ENCODE measurements at regions not wholly inside any gene's neighbourhood (a gene's known extent, or its start where the extent isn't known, plus 50 kb on each side); places are given as distances from the start of the nearest gene placed in this dataset.

DNA sequence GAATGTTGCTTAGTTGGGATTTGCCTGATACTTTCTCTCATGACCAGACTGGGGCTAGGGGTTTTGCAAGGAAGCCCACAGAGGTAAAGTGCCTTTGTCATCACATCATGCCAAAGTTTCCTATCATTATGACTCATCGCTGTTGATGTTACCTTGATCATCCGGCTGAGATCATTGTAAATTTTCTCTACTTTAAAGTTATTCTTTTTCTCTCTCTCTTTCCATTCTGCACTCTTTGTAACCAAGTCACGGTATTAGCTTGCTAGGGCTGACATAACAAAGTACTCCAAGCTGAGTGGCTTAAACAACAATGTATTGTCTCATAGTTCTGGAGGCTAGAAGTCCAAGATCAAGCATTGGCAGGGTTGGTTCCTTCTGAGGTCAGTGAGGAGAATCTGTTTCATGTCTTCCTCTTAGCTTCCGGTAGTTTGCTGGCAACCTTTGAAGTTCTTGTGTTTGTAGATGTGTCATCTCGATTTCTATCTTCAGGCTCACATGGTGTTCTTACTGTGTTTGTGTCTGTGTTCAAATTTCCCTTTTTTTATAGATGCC lies 113.0 kb downstream of the DTHD1 start:
- DNase-seq (ENCODE audit: low spot score): no peak

DNA sequence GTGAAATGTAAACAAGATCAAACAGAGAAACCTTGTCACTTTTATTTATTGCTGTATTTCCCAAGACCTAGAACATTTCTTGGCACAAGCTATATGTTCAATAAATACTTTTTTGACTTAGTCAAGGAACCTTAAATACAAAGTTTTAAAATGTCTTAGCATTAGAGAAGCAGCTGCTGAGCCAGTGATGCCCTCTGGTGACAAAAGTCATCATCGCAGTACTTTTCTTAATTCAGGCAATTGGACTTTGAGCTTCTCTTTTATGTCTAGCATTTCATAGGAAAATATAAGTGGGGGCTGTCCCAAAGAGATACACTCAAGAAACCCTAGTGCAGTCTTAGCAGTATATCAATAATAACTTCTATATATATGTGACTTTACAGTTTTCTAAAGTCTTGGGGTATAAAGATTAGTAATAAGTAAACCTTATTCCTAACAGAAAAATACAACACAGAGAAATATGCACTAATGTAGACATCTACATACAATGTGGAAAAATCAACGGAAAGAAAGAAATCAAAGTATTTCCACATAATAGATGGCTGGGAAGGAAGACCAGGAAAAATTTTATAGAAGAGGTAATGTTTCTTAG lies 118.4 kb downstream of the DTHD1 start:
- DNase-seq (ENCODE audit: low spot score): peak; percentile 7

DNA sequence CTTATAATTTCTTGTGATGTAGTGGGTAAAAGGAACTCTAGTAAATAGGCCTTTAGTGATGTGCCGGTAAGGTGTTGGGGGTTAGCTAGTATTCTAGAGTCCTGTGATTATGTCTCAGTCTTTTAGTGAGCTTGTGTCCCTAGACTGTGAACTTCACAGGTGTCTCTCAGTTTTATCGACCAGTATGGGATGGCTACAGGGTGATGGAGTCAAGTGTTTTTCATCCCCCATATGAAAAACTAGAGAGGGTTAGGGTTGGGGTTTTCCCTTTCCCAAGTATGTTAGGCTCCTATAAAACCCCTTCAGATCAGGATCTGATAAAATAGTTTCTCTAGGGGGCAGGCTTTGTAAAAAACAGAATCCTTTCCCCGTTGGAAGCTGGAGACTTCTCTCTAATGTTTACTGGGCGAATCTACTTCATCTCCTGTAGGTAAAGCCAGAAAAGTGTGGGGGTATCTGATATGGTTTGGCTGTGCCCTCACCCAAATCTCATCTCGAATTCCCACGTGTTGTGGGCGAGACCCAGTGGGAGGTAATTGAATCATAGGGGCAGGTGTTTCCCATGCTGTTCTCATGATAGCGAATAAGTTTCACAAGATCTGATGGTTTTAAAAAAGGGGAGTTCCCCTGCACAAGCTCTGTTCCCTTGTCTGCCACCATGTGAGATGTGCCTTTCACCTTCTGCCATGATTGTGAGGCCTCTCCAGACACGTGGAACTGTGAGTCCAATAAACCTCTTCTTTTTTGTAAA lies 120.8 kb downstream of the DTHD1 start:
- no peak for DNase-seq (ENCODE audit: low spot score)

DNA sequence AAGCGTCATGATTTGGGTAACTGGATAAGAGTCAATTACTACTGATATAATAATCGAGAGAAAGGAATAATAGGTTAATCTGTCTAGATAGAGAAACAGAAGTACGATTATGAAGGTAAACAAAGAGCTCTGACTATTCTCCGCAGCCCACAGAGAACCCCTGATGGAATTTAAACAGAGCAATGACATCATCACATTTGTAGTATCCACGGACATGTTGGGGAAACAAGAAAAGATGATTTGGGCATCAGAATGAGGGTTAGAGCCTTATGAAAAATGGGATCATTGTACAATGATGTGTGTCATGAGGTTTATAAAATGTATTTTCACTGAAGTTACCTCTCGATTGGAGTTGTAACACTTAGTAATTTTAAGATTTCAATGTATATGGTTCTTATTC lies 129.9 kb downstream of the DTHD1 start:
- no peak for DNase-seq (ENCODE audit: low spot score)

DNA sequence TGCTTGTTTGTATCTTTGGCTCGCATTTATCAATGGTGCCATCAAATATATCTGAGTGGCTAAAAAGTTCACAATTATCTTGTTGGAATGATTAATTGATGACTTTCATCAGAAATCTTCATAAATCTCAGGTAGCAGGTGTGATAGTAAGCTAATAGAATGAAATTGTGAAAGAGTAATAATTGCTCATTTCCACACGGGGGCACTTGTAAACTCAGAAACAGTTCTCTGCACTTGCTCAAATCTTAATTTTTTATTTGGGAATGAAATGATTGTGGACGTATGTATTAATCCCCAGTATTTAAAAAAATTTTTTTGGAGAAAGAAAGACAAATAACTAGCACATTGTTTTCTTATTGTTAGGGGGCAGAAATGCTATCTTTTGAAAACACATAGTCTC lies 132.8 kb downstream of the DTHD1 start:
- no peak for DNase-seq (ENCODE audit: low spot score)

DNA sequence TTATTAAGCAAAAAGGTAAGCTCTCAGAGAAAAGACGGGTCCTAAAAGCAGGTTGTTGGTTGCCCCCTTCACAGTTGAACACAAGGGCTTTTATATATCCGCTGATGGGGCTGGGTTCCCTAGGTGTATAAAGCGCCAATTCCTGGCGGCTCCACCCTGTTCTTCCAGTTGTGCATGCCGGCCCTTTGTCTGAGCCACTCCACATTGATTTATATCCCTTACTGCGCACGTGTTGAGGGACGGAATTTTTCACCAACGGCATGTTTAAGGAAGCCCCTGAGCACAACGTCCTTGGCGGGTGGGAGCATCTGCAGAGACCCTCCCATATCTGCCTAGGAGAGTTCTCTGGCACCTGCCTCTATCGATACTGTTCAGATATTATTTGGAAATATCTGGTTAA lies 135.7 kb downstream of the DTHD1 start:
- no peak for DNase-seq (ENCODE audit: low spot score)

DNA sequence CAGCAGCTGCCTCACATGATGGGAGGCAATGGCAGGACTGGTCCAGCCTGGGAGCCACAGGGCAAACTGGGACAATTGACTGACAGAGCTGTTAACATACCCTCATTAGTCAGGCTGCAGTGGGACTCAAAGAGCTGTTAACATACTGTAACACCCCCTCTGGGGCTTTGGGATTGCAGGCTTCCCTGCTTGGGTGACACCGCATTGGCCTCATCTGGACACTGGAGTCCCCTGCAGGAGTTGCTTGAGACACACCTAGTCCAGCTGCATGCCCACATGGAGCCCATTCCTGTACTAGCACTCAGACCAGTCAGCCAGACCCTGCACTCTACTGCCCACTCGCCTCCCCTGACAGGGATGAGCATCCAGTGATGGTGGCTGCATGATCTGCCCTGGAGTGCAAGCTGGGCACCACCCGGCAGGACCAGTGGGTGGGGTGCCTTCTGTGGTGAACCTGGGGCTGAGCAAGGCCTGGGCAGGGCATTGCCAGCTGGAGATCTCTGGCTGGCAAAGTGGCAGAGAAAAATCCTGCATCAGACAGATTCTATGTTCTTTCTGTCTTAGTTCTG lies 138.8 kb downstream of the DTHD1 start:
- no peak for DNase-seq (ENCODE audit: low spot score)

DNA sequence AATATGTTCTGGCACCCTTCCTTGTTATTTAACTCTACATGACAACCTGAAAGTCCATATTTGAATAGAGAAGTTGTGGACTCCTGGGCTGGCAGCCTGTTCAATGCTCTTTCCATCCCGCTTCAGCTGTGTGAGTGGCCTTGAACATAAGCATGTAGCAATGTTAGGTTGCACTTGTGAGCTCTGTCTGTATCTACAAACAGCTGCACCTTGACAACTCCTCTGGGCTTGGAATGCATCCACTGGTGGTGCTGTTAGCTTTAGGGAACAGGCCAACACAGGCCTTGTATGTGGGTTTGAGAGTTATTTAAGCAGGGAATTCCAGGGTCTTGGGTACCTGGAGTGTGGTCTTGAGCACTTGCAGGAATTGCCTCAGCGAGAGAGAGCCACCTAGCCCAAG lies 141.2 kb downstream of the DTHD1 start:
- no peak for DNase-seq (ENCODE audit: low spot score)

DNA sequence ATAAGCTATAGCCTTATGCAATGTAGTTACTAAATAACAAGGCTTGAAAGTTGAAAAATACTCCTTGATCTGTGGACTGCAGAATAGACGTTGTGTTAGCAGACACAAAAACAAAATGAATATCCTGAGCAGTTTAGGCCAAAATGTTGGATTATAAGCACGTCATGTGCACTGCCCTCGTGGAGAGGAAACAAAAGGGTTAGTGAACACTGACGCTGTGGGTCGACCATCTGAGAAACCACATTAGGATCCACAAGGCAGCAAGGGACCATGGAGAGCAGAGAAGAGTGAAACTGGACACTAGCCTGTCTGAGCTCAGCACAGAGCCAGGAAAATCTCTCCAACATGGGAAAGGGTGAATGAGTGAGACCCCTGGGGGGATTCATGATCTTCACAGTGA lies 145.3 kb downstream of the DTHD1 start:
- no peak for DNase-seq (ENCODE audit: low spot score)

DNA sequence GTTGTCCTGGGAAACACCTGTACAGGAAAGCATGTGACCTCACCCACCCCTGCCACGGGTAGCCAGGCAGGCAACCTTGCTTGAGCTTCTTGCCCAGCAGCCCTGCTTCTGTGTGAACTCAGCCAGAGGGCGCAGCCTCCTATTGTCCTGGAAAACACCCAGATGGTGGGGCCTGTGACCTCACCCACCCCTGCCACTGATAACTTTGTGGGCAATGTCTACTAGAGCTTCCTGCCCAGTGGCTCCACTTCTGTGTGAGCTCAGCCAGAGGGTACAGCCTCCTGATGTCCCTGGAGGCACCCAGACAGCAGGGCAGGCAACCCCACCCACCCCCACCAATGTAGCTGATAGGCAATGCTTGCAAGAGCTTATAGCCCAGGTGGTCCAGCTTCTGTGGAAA lies 146.3 kb downstream of the DTHD1 start:
- DNase-seq (ENCODE audit: low spot score): no peak

DNA sequence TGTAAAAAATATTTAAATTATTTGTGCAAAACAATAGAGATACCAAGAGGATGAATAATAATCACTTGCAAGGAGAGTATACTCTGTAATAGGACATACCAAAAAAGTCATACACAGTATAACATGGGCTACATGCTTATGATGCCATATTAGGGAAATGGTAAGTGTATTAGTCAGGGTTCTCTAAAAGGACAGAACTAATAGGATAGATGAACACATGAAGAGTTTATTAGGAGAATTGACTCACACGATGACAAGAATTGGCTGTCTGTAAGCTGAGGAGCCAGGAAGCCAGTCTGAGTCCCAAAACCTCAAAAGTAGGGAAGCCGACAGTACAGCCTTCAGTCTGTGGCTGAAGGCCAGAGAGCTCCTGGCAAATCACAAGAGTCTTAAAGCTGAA lies 151.2 kb downstream of the DTHD1 start:
- DNase-seq (ENCODE audit: low spot score): no peak

DNA sequence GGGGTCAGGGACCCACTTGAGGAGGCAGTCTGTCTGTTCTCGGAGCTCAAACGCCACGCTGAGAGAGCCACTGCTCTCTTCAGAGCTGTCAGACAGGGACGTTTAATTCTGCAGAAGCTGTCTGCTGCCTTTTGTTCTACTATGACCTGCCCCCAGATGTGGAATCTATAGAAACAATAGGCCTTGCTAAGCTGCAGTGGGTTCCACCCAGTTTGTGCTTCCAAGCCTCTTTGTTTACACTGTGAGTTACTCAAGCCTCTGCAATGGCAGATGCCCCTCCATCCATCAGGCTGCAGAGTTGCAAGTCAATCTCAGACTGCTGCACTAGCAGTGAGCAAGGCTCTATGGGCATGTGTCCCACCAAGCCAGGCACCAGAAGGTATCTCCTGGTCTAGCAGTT lies 158.1 kb downstream of the DTHD1 start:
- DNase-seq (ENCODE audit: low spot score): no peak

DNA sequence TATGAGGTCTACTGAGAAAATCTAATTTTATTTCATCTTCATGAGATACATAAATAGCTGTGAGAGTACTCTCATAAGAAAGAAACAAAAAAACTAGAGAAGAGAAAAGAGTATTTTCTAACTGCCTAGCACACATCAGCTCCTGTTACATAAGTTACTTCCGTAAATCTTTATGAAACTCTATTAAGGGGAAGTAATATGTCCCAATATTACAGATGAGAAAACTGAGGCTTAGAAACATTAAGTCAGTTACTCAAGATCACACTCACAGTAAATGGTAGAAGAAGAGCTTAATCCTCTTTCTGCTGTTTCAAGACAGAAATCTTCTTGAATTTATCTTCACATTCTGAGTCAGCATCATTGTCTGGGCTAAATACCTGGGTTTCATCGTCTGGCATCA lies 164.1 kb downstream of the DTHD1 start:
- no peak for DNase-seq (ENCODE audit: low spot score)

DNA sequence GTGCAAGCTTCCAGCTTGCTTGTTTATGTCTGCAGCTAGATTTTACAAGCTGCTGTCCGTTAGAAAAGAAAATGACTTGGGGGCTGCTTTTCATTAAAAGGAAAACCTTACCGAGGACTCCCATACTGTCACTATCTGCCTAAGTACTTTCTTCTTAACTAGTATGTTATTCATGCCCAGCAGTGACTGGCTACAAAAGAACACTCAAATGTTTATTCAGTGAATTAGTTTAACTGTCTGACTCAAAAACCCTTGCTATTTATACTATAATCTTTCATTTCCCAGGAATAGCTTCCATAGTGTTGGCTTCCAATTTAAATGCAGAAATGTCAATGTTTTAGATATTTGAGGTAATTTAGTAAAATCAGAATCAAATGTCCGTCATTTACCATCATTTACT lies 164.9 kb downstream of the DTHD1 start:
- DNase-seq (ENCODE audit: low spot score): no peak

DNA sequence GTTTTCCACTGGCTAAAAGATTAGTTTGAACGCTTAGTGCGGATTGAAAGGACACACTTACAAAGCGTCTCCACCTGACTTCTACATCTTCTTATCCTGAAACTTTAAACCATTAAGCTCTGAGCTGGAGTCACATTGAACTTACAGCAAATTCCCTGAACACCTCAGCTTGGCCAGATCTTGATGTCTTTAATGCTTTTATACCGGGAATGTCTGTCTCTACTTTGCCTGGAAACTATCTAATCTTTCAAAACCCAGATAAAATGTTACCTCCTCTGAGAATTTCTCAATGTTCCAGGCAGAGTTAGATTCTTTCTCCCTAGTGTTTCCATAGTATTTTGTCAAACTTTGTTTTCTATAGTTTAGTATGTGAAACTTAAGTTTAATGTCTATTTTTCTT lies 179.9 kb downstream of the DTHD1 start:
- DNase-seq (ENCODE audit: low spot score): no peak

DNA sequence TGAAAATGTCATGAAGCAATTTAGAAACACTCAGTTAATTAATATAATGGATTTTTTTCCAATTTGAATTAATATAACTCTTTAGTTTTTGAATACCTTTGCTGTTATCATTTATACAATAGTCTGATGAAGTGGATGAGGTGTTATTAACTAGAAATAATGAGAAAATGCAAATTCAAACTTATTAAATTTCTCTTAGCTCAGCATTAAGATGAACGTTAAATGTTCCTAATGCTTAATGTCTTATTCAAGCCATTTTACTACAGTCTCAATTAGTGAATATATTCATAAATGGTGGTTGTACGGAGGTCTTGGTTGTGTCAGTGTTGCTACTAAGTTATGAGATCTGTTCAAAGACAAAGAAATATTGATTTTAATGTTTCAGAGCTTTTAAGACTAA lies 186.3 kb downstream of the DTHD1 start:
- DNase-seq (ENCODE audit: low spot score): no peak

DNA sequence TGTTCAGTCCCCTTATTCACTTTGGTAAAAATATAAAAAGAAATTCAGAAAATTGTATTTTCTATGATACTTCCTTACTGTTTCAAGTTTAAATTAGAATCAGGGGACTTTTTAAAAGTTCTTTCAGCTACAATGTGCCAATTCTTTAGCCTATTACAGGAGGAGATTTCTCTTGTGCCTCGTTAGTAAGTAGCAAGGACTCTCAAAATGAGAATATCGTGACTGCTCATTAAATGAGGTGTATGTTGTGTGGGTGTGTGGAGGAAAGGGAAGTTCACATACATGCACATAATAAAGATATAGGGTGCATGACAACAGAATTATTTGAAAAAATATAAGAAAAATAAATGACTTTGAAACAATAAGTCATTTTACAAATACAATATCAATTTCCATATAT lies 190.5 kb downstream of the DTHD1 start:
- no peak for DNase-seq (ENCODE audit: low spot score)

DNA sequence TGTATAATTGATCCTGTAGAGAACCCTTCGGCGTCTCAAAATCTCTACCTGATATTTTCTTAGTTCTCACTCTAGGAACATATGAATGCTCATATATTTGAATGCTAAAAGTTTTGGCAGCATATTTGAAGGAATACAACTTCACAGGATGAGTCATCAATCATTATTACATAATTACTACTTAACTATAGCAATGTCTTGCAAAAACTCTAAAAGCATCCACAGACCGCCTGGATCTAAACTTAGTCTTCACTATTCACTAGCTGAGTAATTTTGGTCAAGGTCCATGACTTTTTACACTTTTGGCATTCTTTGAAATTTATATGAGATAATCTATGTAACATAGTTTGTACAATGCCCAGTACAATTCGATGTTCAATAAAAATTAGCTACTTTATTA lies 194.7 kb downstream of the DTHD1 start:
- DNase-seq (ENCODE audit: low spot score): no peak

DNA sequence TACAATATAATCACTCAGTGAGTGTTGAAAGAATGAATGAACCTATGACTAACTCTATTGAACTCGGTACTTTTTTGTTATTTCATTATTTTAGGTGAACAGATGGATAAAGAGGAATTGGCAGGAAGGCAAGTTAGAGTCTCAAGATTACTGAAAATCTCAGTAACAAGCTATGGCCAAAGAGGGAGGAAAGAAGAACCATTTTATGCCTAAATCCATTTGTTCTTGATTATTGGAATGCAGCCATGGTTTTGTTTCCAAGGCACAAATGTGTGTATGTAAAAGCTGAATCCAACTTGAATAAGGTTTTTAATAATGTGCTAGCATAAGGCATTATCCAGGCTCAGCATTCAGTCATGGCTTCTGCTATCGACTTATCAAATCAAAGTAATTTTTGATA lies 196.4 kb downstream of the DTHD1 start:
- DNase-seq (ENCODE audit: low spot score): no peak

DNA sequence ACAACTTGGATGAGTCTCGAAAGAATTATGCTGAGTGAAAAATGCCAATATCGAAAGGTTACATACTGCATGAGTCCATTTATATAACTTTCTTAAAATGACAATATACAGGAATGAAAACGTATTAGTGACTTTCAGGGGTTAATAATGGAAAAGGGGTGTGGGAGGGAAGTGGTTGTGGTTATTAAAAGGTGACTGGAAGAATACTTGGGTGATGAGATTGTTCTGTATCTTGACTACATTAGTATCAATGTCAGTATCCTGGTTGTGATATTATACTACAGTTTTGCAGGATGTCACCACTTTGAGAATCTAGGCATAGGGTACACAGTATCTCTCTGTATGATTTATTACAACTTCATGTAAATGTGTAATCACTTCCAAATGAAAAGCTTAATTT lies 204.5 kb downstream of the DTHD1 start:
- DNase-seq (ENCODE audit: low spot score): no peak

DNA sequence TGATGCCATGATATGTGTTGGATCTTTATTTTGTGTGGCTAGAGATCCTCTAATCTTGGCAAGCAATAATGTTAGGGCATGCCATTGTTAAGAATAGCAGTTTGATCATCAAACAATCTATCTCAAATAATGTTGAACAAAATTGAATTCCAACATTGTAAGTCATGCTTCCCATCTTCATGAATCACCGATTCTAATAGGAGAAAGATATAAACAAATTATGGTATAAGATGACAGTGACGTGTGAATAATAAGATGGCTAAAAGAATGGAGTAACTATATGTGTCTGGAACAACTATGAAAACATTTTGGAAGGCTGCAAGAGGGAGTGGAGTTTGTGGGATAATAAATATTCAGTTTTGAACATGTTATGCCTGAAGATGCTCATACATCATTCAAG lies 208.4 kb downstream of the DTHD1 start:
- DNase-seq (ENCODE audit: low spot score): no peak

DNA sequence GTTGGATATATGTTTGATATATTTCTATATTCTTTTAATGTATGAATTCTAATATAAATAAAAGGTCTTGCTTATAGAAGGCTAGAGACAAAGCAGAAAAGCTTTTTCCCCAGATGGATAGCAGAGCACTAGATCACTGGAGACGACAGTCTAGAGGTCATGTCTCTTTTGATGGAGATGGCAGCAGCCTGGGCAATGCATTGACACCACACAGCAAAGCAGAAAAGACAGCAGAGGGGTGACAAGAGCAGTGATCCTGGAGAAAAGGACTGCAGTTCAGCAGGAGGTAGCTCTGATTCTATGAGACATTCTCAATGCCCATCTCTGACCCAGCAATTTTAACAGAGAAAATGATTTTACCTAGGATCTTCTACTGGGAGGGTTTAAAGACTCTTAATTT lies 210.6 kb downstream of the DTHD1 start:
- no peak for DNase-seq (ENCODE audit: low spot score)

DNA sequence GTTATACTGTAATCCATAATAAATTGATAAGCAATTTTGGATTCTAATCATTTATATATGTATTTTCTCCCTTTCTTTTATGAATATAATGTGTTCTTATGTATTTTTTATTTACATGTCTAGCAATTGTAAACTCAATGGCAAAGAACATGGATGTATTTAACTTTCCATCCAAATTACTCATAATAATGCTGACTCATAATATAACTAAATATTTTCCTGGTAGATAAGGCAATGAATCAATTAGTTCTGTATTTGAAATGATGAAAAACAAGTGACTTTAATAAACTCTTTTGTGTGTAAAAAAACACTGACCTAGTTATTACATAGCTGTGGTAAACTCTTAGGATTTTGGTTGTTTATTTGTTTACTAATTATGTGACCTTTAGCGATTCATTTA lies 211.2 kb downstream of the DTHD1 start:
- DNase-seq (ENCODE audit: low spot score): no peak

DNA sequence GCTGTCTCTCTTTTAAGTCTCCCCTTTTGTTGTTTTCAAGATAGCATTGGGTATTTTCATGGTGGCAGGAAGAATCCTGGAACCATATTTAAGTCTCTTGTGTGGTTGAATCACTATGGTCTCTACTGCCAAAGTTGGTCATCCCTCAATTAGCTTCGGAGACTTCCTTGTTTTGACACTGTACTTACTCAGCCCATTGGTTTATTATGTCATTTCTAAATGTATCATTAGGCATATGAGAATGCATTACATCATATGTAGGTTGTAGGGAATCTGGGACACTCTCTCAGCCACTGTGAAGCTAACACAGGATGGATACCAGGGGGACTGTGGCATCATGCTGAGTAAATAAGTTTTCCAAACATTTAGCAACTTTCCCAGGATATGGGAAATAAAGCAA lies 211.8 kb downstream of the DTHD1 start:
- no peak for DNase-seq (ENCODE audit: low spot score)

All from cerebellar cortex (tissue), 1 donor.